Parathyroid adenoma (tissue), 2 donors: ENCODE measurements at regions not wholly inside any gene's neighbourhood (a gene's known extent, or its start where the extent isn't known, plus 50 kb on each side); places are given as distances from the start of the nearest gene placed in this dataset.

Experiments
- H2AFZ ChIP-seq: fragments of 300-600 bp; sonication (generic); one replicate; pipeline ENCODE4 v1.7.0; 2017; ENCODE audit warnings: antibody characterized with exemption, mild to moderate bottlenecking
- H3K27ac ChIP-seq: fragments of 300-600 bp; sonication (generic); one replicate; pipeline ENCODE4 v1.7.0; 2017
- H3K27me3 ChIP-seq: fragments of 300-600 bp; sonication (generic); one replicate; pipeline ENCODE4 v1.7.0; 2017; ENCODE audit warnings: low read length; ENCODE audit not compliant: control insufficient read depth, insufficient read depth
- H3K36me3 ChIP-seq: fragments of 300-600 bp; sonication (generic); one replicate; pipeline ENCODE4 v1.7.0; 2017; ENCODE audit warnings: low read length; ENCODE audit not compliant: control insufficient read depth, insufficient read depth
- H3K4me1 ChIP-seq: fragments of 300-600 bp; sonication (generic); one replicate; pipeline ENCODE4 v1.7.0; 2017; ENCODE audit warnings: control low read depth
- H3K4me2 ChIP-seq: fragments of 300-600 bp; sonication (generic); one replicate; pipeline ENCODE4 v1.7.0; 2017; ENCODE audit warnings: low read length
- H3K4me3 ChIP-seq: fragments of 300-600 bp; sonication (generic); one replicate; pipeline ENCODE4 v1.7.0; 2017; ENCODE audit warnings: low read depth, low read length
- H3K79me2 ChIP-seq: fragments of 300-600 bp; sonication (generic); one replicate; pipeline ENCODE4 v1.7.0; 2017; ENCODE audit warnings: control low read depth
- H3K9ac ChIP-seq: fragments of 300-600 bp; sonication (generic); one replicate; pipeline ENCODE4 v1.7.0; 2017; ENCODE audit warnings: mild to moderate bottlenecking
- H3K9me3 ChIP-seq: fragments of 300-600 bp; sonication (generic); one replicate; pipeline ENCODE4 v1.7.0; 2017; ENCODE audit warnings: low read length; ENCODE audit not compliant: control insufficient read depth
- CTCF ChIP-seq: fragments of 300-600 bp; sonication (generic); IDR thresholded peaks from one replicate; pipeline ENCODE4 v1.7.0; 2017; ENCODE audit warnings: antibody characterized with exemption, mild to moderate bottlenecking
- donor health status: primary hyperparathyroidism.

DNA sequence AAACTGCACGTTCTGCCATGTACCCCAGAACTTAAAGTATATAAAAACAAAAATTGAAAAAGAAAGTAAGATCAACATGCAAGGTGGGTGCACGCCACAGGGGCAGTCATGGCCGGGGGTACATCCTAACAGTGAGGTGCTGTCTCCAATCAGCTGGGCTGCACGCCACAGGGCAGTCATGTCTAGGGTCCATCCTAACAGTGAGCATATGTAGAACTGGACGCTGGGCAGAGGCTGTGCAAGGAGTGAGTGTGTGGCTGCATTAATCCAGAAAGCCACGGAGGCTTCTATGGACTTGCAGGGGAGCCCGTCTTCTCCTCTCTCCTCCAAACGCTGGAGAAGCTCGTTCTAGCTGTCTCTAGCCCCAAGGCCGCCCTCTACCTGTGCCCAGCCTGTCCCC is 1105.0 kb downstream of the BRD1 start:
- TF ChIP-seq CTCF, result no peak

GRCh38 chr22:48721395-48721669 is 1106.3 kb downstream of the BRD1 start:
- H3K9ac ChIP-seq, result no peak overlapping the region
- H3K4me1 ChIP-seq, result no peaks in the 10 kb centered on the region
- H3K36me3 ChIP-seq, result no peaks in the 10 kb centered on the region
- H3K4me2 ChIP-seq, result no peak overlapping the region
- H3K79me2 ChIP-seq, result no peaks in the 10 kb centered on the region
- H3K4me3 ChIP-seq, result no peak overlapping the region
- no peak overlapping the region for H3K27ac ChIP-seq
- H3K27me3 ChIP-seq, result no peaks in the 10 kb centered on the region
- H3K9me3 ChIP-seq, result no peaks in the 10 kb centered on the region
- H2AFZ ChIP-seq, result no peak overlapping the region
- TF ChIP-seq CTCF, result no peak

More for the DNA sequence above, 1105.0 kb downstream of the BRD1 start:
- Histone ChIP-seq H3K4me3 (no peak overlapping the region), H3K9me3 (no peaks in the 10 kb centered on the region), H3K27ac (no peak overlapping the region), H3K4me2 (no peak overlapping the region), H3K36me3 (no peaks in the 10 kb centered on the region), H3K9ac (no peak overlapping the region), H2AFZ (no peak overlapping the region), H3K4me1 (no peaks in the 10 kb centered on the region), H3K79me2 (no peaks in the 10 kb centered on the region), H3K27me3 (no peaks in the 10 kb centered on the region)

DNA sequence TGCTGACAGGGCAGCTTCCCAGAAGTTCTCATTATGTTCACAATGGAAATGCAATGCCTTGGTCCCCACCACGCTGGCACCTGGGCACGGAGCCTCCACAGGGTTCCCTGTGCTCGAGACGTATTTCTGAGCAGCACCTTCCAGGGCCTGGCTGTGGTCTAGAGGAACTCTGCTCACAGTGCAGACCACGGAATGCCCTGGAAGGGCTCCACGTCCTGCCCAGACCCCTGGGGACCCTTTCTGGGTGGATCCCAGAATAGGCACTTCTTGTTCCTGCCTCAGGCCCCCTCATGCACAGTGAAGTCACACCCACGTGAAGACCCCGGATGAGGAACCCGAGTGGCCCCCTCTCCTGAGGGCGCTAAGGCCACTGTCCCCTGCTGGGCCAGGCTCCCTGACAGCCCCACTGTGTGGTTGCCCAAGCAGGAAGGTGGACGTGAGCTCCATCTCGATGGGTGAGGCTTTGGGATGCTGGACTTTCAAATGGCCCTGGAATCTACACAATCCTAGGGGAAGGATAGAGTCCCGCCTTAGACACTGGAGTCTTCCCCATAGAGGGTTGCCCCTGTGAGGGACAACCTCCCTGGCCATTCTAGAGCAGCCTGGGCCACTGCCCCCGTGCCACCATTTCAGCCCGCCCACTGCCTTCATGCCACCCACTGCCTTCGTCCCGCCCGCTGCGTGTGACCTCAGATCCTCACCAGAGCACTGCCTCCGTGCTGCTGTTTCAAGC is 1106.8 kb downstream of the BRD1 start:
- no peak overlapping the region for H3K9ac ChIP-seq
- no peak overlapping the region for H3K27ac ChIP-seq
- no peaks in the 10 kb centered on the region for H3K36me3 ChIP-seq
- no peaks in the 10 kb centered on the region for H3K9me3 ChIP-seq
- H2AFZ ChIP-seq, result no peak overlapping the region
- H3K4me2 ChIP-seq, result no peak overlapping the region
- H3K27me3 ChIP-seq, result no peaks in the 10 kb centered on the region
- H3K79me2 ChIP-seq, result no peaks in the 10 kb centered on the region
- no peaks in the 10 kb centered on the region for H3K4me1 ChIP-seq
- TF ChIP-seq CTCF, result no peak
- no peak overlapping the region for H3K4me3 ChIP-seq

DNA sequence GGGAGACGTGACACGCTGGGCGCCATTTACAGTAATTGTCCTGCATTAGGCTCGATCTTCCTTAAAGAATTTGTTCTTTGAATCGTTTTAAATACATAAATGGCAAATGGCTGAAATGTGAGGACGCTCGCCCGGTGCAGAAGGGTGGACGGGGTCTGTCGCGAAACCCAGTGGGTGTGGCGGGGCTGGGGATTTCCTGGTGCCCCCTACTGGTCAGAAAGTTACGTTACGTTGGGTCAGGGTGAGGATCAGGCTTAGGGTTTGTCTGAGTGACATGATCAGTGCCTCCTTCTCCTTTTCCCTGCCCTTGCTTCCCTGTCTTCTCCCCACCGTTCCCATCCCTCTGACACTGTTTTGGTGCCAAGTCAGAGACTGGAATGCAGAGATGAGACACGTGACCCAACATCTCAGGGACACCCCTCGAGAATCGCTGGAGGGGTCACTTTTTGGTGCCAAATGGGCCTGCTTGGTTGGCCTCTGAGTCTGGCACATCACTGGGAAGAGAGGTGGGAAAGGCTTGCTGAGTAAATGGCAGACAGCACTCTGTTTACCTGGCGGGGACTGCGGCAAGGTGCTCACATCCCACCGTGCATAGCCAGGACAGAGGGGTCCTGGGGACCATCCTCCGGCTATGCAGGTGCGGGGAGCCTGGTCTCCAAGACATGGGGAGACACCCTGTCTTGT is 1107.6 kb downstream of the BRD1 start:
- no peaks in the 10 kb centered on the region for H3K36me3 ChIP-seq
- no peaks in the 10 kb centered on the region for H3K79me2 ChIP-seq
- no peak overlapping the region for H3K27ac ChIP-seq
- H3K27me3 ChIP-seq, result no peaks in the 10 kb centered on the region
- H3K9ac ChIP-seq, result no peak overlapping the region
- H3K9me3 ChIP-seq, result no peaks in the 10 kb centered on the region
- no peak overlapping the region for H2AFZ ChIP-seq
- no peak overlapping the region for H3K4me3 ChIP-seq
- no peak for TF ChIP-seq CTCF
- no peak overlapping the region for H3K4me2 ChIP-seq
- no peaks in the 10 kb centered on the region for H3K4me1 ChIP-seq
